Dedifferentiated amniotic fluid mesenchymal stem cell (primary cell): ENCODE measurements at regions not wholly inside any gene's neighbourhood (a gene's known extent, or its start where the extent isn't known, plus 50 kb on each side); places are given as distances from the start of the nearest gene placed in this dataset.

Source experiments
- DNase-seq: peaks from one replicate; pipeline ENCODE4 v3.0.0-alpha.2; 2016; ENCODE audit errors: extremely low spot score

GRCh38 chr16:54365990-54366634, 79.5 kb upstream of the IRX3 start:
- no peak for DNase-seq

- no peak for DNase-seq
Observed at GRCh38 chr16:54363766-54364165, 77.2 kb upstream of the IRX3 start.

GRCh38 chr16:54362591-54363206, 76.1 kb upstream of the IRX3 start:
- DNase-seq, result no peak

GRCh38 chr16:54361246-54361645, 74.7 kb upstream of the IRX3 start:
- no peak for DNase-seq

GRCh38 chr16:54360681-54361080, 74.1 kb upstream of the IRX3 start:
- DNase-seq, result no peak

- DNase-seq, result no peak
Observed at GRCh38 chr16:54359555-54359954, 73.0 kb upstream of the IRX3 start.

- no peak for DNase-seq
Observed at GRCh38 chr16:54359081-54359480, 72.5 kb upstream of the IRX3 start.

- no peak for DNase-seq
Observed at GRCh38 chr16:54356391-54356790, 69.8 kb upstream of the IRX3 start.

GRCh38 chr16:54355251-54355650, 68.7 kb upstream of the IRX3 start:
- DNase-seq, result no peak

GRCh38 chr16:54353097-54353496, 66.5 kb upstream of the IRX3 start:
- DNase-seq, result no peak

GRCh38 chr16:54351171-54351570, 64.6 kb upstream of the IRX3 start:
- DNase-seq, result no peak

GRCh38 chr16:54347961-54348360, 61.4 kb upstream of the IRX3 start:
- no peak for DNase-seq

GRCh38 chr16:54346041-54346440, 59.5 kb upstream of the IRX3 start:
- no peak for DNase-seq

- no peak for DNase-seq
Observed at GRCh38 chr16:54344646-54345630, 58.4 kb upstream of the IRX3 start.

- no peak for DNase-seq
Observed at GRCh38 chr16:54342966-54343365, 56.4 kb upstream of the IRX3 start.

GRCh38 chr16:54341892-54342776, 55.5 kb upstream of the IRX3 start:
- no peak for DNase-seq

- no peak for DNase-seq
Observed at GRCh38 chr16:54340531-54340930, 53.9 kb upstream of the IRX3 start.

- no peak for DNase-seq
Observed at GRCh38 chr16:54336631-54337204, 50.1 kb upstream of the IRX3 start.
